Right atrium auricular region (tissue), 2 donors: ENCODE measurements at regions not wholly inside any gene's neighbourhood (a gene's known extent, or its start where the extent isn't known, plus 50 kb on each side); places are given as distances from the start of the nearest gene placed in this dataset.

Source experiments
- DNase-seq: peaks from one replicate; pipeline ENCODE4 v3.0.0-alpha.2; 2019; ENCODE audit warnings: low spot score
- H3K27ac ChIP-seq, 2 donors: fragments of 200-600 bp; sonication (generic); 1 replicate in 1 of 2; 2 replicates in 1 of 2; pipeline ENCODE4 v1.5.1; 2016 to 2019
- H3K27me3 ChIP-seq, 2 donors: fragments of 200-600 bp; sonication (generic); one replicate each; pipeline versions ENCODE4 v1.5.1 to v1.6.0; 2017 to 2019
- H3K36me3 ChIP-seq: fragments of 200-600 bp; sonication (generic); one replicate; pipeline ENCODE4 v1.5.1; 2016
- H3K4me1 ChIP-seq, 2 donors: fragments of 200-600 bp; sonication (generic); one replicate each; pipeline versions ENCODE4 v1.5.1 to v1.6.0; 2017 to 2019
- H3K4me3 ChIP-seq, 2 donors: fragments of 200-600 bp; sonication (generic); 1 replicate in 1 of 2; 2 replicates in 1 of 2; pipeline ENCODE4 v1.5.1; 2017 to 2019; ENCODE audit warnings: mild to moderate bottlenecking in 1 of 2, moderate library complexity in 1 of 2
- H3K9me3 ChIP-seq, 2 donors: fragments of 200-600 bp; sonication (generic); one replicate each; pipeline ENCODE4 v1.5.1; 2019
- TF ChIP-seq, protein P1 (sequence below), 2 donors: fragments of 200-600 bp; sonication (generic); IDR thresholded peaks; one replicate each; pipeline ENCODE4 v1.5.1; 2019; ENCODE audit warnings: antibody characterized with exemption in 2 of 2

DNA sequence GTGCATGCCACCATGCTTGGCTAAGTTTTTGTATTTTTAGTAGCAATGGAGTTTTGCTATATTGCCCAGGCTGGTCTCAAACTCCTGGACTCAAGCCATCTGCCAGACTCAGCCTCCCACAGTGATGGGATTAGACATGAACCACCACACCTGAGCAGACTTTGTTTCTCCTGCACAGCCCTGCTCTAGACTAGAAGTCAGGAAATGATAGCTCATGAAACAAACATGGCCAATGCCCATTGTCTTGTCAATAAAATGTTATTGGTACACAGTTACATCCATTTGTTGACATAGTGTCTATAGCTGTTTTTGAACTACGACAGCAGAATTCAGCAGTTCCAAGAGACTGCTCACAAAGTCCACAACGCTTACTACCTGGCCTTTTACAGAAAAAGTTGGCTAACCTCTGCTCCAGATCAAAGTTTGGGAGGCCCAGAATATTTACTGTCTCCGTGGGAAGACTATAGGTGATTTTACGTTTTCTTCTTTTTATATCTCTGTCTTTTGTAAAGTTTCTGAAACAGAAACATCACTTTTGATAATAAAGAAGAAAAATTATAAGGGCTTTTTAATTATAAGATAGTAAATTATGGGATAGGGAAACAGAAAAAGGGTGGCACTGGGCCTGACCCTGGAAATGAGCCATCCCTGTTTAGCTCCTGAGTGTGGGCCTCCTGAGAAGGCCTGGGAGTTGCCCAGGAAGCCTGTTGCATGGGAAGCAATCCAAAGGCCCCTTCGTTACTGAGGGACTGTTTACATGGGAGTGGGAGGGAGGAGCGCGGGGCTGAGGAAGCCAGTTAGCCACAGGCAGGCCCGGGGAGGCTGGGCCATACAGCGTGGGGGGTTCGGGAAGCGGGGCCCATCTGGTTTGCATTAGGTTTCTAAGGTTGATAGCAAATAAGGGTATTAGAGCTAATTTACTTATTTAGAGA is 201.5 kb downstream of the IRF8 start:
- Histone ChIP-seq H3K4me3 (no peak overlapping the region), H3K27ac (no peak overlapping the region), H3K27me3 (no peaks in the 10 kb centered on the region), H3K36me3 (no peaks in the 10 kb centered on the region), H3K4me1 (no peaks in the 10 kb centered on the region), H3K9me3 (no peaks in the 10 kb centered on the region)
- TF ChIP-seq, protein P1, sequence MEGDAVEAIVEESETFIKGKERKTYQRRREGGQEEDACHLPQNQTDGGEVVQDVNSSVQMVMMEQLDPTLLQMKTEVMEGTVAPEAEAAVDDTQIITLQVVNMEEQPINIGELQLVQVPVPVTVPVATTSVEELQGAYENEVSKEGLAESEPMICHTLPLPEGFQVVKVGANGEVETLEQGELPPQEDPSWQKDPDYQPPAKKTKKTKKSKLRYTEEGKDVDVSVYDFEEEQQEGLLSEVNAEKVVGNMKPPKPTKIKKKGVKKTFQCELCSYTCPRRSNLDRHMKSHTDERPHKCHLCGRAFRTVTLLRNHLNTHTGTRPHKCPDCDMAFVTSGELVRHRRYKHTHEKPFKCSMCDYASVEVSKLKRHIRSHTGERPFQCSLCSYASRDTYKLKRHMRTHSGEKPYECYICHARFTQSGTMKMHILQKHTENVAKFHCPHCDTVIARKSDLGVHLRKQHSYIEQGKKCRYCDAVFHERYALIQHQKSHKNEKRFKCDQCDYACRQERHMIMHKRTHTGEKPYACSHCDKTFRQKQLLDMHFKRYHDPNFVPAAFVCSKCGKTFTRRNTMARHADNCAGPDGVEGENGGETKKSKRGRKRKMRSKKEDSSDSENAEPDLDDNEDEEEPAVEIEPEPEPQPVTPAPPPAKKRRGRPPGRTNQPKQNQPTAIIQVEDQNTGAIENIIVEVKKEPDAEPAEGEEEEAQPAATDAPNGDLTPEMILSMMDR (IDR thresholded peaks at IDR 0.05) = no peak
- no peak for DNase-seq

DNA sequence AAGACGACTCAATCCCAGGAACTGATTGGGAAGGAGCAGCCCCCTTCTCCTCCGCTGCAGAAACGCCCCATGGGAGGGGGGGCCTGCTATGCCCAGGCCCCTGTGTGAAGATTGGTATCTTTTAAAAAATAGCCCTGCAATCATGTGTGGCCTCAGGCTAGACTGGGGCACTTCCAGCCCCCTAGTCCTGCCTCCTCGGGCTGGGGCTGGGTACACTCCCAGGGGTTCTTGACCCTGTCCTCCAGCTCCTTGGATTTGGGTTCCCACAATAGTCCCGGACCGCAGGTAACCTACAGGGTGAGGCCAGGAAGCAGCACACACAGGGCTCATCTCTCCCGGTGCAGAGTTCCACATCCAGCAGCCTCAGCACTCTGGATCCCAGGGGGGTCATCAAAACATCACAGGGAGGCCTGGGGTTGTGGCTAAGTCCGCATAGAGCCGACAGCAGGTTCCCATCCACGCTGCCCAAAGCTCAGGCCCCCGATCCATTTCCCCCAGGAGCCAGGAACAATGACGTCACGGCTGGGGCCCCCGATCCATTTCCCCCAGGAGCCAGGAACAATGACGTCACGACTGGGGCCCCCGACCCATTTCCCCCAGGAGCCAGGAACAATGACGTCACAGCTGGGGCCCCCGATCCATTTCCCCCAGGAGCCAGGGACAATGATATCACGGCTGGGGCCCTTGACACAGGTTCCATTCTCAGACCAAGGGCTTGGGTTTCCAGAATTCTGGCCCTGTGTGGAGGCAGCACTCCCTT is 202.4 kb downstream of the IRF8 start:
- Histone ChIP-seq H3K27ac (no peak overlapping the region), H3K36me3 (no peaks in the 10 kb centered on the region), H3K9me3 (no peaks in the 10 kb centered on the region), H3K4me3 (no peak overlapping the region), H3K27me3 (no peaks in the 10 kb centered on the region), H3K4me1 (no peaks in the 10 kb centered on the region)
- TF ChIP-seq, protein P1 (IDR thresholded peaks at IDR 0.05) = no peak
- DNase-seq = no peak

DNA sequence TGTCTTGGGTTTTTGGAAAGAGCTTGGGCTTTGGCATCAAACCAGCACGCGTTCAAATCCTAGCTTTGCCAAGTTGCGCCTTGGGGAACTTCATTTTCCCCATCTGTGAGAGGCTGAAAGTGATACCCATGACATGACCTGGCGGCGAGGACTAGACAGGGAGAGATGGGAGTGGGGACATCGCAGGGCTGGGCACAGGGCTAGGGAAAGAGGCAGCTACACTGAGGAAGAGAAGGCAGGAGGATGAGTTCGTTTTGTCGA is 202.9 kb downstream of the IRF8 start:
- TF ChIP-seq, protein P1 (IDR thresholded peaks at IDR 0.05) = no peak
- no peaks in the 10 kb centered on the region for H3K36me3 ChIP-seq
- no peaks in the 10 kb centered on the region for H3K4me1 ChIP-seq
- no peaks in the 10 kb centered on the region for H3K9me3 ChIP-seq
- no peak for DNase-seq
- no peaks in the 10 kb centered on the region for H3K27me3 ChIP-seq
- no peak overlapping the region for H3K4me3 ChIP-seq
- H3K27ac ChIP-seq = no peak overlapping the region

DNA sequence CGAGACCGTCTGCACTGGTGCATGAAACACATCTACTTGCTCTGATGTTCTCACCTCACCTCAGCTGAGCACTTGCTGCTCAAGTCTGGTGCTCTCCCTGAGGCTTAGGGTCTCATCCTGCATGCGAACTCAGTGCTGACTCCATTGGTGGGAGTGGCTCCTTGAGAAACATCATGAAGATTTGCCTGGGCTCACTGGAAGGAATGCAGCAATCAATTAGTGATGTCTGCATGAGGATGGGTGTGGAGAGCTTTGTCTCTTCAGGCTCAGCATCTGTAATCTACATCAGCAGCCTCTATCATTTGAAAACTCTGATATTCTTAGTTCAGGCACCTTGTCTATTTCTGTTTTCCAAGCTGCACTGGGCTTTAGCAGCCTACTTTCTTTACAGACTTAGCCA is 204.4 kb downstream of the IRF8 start:
- Histone ChIP-seq H3K36me3 (no peaks in the 10 kb centered on the region), H3K27ac (no peak overlapping the region)

DNA sequence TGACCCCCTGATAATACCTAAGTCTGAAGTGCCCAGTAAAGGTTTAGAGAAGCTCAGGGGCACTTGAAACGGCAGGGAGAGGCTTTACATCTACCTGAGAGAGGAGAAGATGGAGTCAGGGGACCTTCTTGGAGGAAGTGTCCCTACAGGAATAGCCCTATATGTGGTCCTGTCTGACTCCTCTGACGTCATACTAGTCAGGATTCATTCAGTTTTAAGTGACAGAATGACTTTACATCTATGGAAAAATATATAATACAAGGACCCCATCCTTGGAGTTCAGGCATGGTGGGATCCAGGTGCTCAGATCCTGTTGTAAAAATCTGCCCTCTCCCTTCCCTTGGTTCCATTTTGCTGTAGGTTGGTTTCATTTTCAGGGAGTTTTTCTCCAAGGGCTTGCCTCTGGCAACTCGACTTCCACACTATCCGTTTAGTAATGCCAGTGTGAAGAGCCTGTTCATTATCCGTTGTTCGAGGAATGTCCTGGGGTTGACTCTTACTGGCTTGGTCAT is 205.6 kb downstream of the IRF8 start:
- Histone ChIP-seq H3K4me1 (no peaks in the 10 kb centered on the region), H3K9me3 (no peaks in the 10 kb centered on the region), H3K27me3 (no peaks in the 10 kb centered on the region), H3K4me3 (no peak overlapping the region), H3K27ac (no peak overlapping the region), H3K36me3 (no peaks in the 10 kb centered on the region)
- TF ChIP-seq, protein P1 (IDR thresholded peaks at IDR 0.05) = no peak
- no peak for DNase-seq

More for the DNA sequence above, 204.4 kb downstream of the IRF8 start:
- no peaks in the 10 kb centered on the region for H3K27me3 ChIP-seq
- DNase-seq = no peak
- no peak overlapping the region for H3K4me3 ChIP-seq
- H3K4me1 ChIP-seq = no peaks in the 10 kb centered on the region
- H3K9me3 ChIP-seq = no peaks in the 10 kb centered on the region
- TF ChIP-seq, protein P1 (IDR thresholded peaks at IDR 0.05) = no peak
